HepG2 (cell line): ENCODE measurements at regions not wholly inside any gene's neighbourhood (a gene's known extent, or its start where the extent isn't known, plus 50 kb on each side); places are given as distances from the start of the nearest gene placed in this dataset.

Source experiments
- ARNT ChIP-seq: fragments of 450-650 bp; IDR thresholded peaks from 2 replicates; pipeline ENCODE4 v1.6.1; 2017
- GATAD1 ChIP-seq: IDR thresholded peaks from 2 replicates; pipeline ENCODE4 v1.6.1; 2016; ENCODE audit warnings: missing genetic modification reagents, missing compliant biosample characterization
- MLLT10 ChIP-seq: sonication (generic); formaldehyde crosslinking; IDR thresholded peaks from 2 replicates; pipeline ENCODE4 v1.4.0; 2020; ENCODE audit warnings: missing genetic modification reagents
- SAP130 ChIP-seq: IDR thresholded peaks from 2 replicates; pipeline ENCODE4 v1.6.1; 2016; ENCODE audit warnings: low read depth
- ZC3H4 ChIP-seq: sonication (generic); formaldehyde crosslinking; IDR thresholded peaks from 2 replicates; pipeline ENCODE4 v1.4.0; 2020; ENCODE audit warnings: missing genetic modification reagents, borderline replicate concordance
- ZNF367 ChIP-seq: sonication (generic); formaldehyde crosslinking; IDR thresholded peaks from 2 replicates; pipeline ENCODE4 v1.4.0; 2020; ENCODE audit warnings: missing genetic modification reagents, borderline replicate concordance
- ZNF678 ChIP-seq: sonication (generic); formaldehyde crosslinking; IDR thresholded peaks from 2 replicates; pipeline ENCODE4 v1.4.0; 2020; ENCODE audit warnings: mild to moderate bottlenecking, missing genetic modification reagents
- ZNF710 ChIP-seq: sonication (generic); formaldehyde crosslinking; IDR thresholded peaks from 2 replicates; pipeline ENCODE4 v1.5.0; 2020; ENCODE audit warnings: mild to moderate bottlenecking, missing genetic modification reagents, borderline replicate concordance
- ZNF724P ChIP-seq: sonication (generic); formaldehyde crosslinking; IDR thresholded peaks from 2 replicates; pipeline ENCODE4 v1.8.0; 2022; ENCODE audit warnings: missing genetic modification reagents, borderline replicate concordance
- ZXDC ChIP-seq: sonication (generic); formaldehyde crosslinking; IDR thresholded peaks from 2 replicates; pipeline ENCODE4 v1.5.0; 2020; ENCODE audit warnings: mild to moderate bottlenecking, missing genetic modification reagents
- TF ChIP-seq, protein P1 (sequence below): sonication (generic); formaldehyde crosslinking; IDR thresholded peaks from 2 replicates; pipeline ENCODE4 v1.5.0; 2020; ENCODE audit warnings: missing genetic modification reagents
- TF ChIP-seq, protein P2 (sequence below): sonication (generic); formaldehyde crosslinking; IDR thresholded peaks from 2 replicates; pipeline ENCODE4 v1.5.0; 2020; ENCODE audit warnings: mild to moderate bottlenecking, missing genetic modification reagents, borderline replicate concordance

DNA sequence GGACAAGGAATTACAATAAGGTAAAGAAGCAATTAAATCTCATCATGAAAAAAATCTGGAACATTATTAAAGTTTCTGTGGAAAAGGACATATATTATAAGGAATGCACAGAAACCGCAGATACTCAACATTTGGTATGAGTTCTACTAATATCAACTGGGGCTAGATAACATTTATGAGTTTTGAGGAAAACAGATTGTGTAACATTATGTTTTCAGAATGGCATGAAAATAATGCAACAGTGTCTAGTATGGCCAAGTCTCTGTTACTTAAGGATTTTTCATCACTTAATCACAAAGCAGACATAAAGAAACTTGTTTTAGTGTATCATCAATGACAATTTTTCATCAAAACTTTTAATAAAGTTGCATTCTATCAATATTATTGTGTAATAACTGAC lies 785.0 kb downstream of the GLUD2 start (continued):
- TF ChIP-seq ZXDC (CRISPR knock-in tag) (no peak), ZC3H4 (no peak), ZNF710 (CRISPR knock-in tag) (no peak), ZNF678 (CRISPR knock-in tag) (no peak), ZNF724P (CRISPR knock-in tag) (no peak), GATAD1 (CRISPR knock-in tag) (no peak), ARNT (no peak), SAP130 (no peak), ZNF367 (CRISPR knock-in tag) (no peak), MLLT10 (CRISPR knock-in tag) (no peak)
- TF ChIP-seq, protein P1, sequence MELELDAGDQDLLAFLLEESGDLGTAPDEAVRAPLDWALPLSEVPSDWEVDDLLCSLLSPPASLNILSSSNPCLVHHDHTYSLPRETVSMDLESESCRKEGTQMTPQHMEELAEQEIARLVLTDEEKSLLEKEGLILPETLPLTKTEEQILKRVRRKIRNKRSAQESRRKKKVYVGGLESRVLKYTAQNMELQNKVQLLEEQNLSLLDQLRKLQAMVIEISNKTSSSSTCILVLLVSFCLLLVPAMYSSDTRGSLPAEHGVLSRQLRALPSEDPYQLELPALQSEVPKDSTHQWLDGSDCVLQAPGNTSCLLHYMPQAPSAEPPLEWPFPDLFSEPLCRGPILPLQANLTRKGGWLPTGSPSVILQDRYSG (CRISPR knock-in tag), result no peak
- TF ChIP-seq, protein P2, sequence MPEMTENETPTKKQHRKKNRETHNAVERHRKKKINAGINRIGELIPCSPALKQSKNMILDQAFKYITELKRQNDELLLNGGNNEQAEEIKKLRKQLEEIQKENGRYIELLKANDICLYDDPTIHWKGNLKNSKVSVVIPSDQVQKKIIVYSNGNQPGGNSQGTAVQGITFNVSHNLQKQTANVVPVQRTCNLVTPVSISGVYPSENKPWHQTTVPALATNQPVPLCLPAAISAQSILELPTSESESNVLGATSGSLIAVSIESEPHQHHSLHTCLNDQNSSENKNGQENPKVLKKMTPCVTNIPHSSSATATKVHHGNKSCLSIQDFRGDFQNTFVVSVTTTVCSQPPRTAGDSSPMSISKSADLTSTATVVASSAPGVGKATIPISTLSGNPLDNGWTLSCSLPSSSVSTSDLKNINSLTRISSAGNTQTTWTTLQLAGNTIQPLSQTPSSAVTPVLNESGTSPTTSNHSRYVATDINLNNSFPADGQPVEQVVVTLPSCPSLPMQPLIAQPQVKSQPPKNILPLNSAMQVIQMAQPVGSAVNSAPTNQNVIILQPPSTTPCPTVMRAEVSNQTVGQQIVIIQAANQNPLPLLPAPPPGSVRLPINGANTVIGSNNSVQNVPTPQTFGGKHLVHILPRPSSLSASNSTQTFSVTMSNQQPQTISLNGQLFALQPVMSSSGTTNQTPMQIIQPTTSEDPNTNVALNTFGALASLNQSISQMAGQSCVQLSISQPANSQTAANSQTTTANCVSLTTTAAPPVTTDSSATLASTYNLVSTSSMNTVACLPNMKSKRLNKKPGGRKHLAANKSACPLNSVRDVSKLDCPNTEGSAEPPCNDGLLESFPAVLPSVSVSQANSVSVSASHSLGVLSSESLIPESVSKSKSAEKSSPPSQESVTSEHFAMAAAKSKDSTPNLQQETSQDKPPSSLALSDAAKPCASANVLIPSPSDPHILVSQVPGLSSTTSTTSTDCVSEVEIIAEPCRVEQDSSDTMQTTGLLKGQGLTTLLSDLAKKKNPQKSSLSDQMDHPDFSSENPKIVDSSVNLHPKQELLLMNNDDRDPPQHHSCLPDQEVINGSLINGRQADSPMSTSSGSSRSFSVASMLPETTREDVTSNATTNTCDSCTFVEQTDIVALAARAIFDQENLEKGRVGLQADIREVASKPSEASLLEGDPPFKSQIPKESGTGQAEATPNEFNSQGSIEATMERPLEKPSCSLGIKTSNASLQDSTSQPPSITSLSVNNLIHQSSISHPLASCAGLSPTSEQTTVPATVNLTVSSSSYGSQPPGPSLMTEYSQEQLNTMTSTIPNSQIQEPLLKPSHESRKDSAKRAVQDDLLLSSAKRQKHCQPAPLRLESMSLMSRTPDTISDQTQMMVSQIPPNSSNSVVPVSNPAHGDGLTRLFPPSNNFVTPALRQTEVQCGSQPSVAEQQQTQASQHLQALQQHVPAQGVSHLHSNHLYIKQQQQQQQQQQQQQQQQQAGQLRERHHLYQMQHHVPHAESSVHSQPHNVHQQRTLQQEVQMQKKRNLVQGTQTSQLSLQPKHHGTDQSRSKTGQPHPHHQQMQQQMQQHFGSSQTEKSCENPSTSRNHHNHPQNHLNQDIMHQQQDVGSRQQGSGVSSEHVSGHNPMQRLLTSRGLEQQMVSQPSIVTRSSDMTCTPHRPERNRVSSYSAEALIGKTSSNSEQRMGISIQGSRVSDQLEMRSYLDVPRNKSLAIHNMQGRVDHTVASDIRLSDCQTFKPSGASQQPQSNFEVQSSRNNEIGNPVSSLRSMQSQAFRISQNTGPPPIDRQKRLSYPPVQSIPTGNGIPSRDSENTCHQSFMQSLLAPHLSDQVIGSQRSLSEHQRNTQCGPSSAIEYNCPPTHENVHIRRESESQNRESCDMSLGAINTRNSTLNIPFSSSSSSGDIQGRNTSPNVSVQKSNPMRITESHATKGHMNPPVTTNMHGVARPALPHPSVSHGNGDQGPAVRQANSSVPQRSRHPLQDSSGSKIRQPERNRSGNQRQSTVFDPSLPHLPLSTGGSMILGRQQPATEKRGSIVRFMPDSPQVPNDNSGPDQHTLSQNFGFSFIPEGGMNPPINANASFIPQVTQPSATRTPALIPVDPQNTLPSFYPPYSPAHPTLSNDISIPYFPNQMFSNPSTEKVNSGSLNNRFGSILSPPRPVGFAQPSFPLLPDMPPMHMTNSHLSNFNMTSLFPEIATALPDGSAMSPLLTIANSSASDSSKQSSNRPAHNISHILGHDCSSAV (CRISPR knock-in tag), result no peak
